ENCODE measurements at regions not wholly inside any gene's neighbourhood (a gene's known extent, or its start where the extent isn't known, plus 50 kb on each side); places are given as distances from the start of the nearest gene placed in this dataset.
A peak's percentile ranks its signal among the peaks of the same experiment; 100 is the strongest.

DNA sequence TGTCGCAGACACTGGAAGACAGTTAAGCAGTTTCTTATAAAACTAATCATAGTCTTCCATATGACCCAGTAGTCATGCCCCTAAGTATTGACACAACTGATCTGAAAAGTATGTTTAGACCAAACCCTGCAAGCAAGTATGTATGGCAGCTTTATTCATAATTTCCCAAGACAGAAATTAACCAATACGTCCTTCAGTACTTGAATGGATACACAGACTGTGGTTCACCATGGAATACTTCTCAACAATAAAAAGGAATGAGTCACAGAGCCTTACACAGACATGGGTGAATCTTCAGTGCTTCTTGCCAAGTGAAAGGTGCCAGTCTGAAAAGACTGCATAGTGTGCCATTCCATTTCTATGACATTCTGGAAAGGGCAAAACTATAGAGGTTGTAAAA lies 50.2 kb upstream of the AKR1E2 start:
- Mint-ChIP-seq H3K27me3 (ENCODE audit: insufficient read depth) (no peaks in the 10 kb centered on the region), H3K27ac (peak overlapping the region; percentile 67), H3K4me3 (peak overlapping the region; percentile 2; the same call in 1 of the 2 replicates), H3K4me1 (ENCODE audit: low read depth) (peaks cover 92% of the 10 kb centered on the region), H3K9me3 (no peaks in the 10 kb centered on the region), H3K36me3 (ENCODE audit: low read depth) (peaks cover 13% of the 10 kb centered on the region; the same call in 1 of the 2 replicates)
- TF ChIP-seq, protein P1, sequence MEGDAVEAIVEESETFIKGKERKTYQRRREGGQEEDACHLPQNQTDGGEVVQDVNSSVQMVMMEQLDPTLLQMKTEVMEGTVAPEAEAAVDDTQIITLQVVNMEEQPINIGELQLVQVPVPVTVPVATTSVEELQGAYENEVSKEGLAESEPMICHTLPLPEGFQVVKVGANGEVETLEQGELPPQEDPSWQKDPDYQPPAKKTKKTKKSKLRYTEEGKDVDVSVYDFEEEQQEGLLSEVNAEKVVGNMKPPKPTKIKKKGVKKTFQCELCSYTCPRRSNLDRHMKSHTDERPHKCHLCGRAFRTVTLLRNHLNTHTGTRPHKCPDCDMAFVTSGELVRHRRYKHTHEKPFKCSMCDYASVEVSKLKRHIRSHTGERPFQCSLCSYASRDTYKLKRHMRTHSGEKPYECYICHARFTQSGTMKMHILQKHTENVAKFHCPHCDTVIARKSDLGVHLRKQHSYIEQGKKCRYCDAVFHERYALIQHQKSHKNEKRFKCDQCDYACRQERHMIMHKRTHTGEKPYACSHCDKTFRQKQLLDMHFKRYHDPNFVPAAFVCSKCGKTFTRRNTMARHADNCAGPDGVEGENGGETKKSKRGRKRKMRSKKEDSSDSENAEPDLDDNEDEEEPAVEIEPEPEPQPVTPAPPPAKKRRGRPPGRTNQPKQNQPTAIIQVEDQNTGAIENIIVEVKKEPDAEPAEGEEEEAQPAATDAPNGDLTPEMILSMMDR (IDR thresholded peaks at IDR 0.05): no peak
- DNase-seq: peak; percentile 87

DNA sequence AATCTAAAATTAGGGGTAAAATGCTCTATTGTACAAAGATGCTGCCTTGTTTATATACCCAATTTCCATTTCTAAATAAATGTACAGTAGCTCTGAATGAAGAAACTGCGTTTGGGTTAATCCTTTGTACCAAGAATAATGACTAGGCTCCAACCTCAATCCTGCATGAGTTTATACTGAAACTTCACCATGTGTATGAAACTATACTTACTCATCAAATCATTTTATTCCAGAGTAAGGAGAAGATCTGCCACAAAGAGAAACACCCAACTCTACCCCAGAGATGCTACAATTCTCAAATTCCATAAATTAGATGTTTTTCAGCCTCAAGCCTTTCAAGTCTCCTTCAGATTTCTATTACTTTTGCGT lies 53.8 kb upstream of the AKR1E2 start:
- no peak for DNase-seq
- H3K27ac Mint-ChIP-seq: peak overlapping the region; percentile 99

GRCh38 chr10:4771554-4772201 lies 54.3 kb upstream of the AKR1E2 start:
- Mint-ChIP-seq H3K36me3 (ENCODE audit: low read depth) (peaks cover 13% of the 10 kb centered on the region; the same call in 1 of the 2 replicates), H3K9me3 (no peaks in the 10 kb centered on the region), H3K27ac (peak overlapping the region; percentile 99), H3K4me3 (peak overlapping the region; percentile 81), H3K27me3 (ENCODE audit: insufficient read depth) (no peaks in the 10 kb centered on the region), H3K4me1 (ENCODE audit: low read depth) (peaks cover 93% of the 10 kb centered on the region)
- TF ChIP-seq, protein P1 (IDR thresholded peaks at IDR 0.05): no peak
- peak; percentile 78 for DNase-seq

More for the DNA sequence above, 53.8 kb upstream of the AKR1E2 start:
- H3K27me3 Mint-ChIP-seq (ENCODE audit: insufficient read depth): no peaks in the 10 kb centered on the region
- no peaks in the 10 kb centered on the region for H3K9me3 Mint-ChIP-seq
- H3K4me1 Mint-ChIP-seq (ENCODE audit: low read depth): peaks cover 92% of the 10 kb centered on the region
- peak overlapping the region; percentile 81 for H3K4me3 Mint-ChIP-seq
- peaks cover 13% of the 10 kb centered on the region; the same call in 1 of the 2 replicates for H3K36me3 Mint-ChIP-seq (ENCODE audit: low read depth)
- TF ChIP-seq, protein P1 (IDR thresholded peaks at IDR 0.05): no peak

DNA sequence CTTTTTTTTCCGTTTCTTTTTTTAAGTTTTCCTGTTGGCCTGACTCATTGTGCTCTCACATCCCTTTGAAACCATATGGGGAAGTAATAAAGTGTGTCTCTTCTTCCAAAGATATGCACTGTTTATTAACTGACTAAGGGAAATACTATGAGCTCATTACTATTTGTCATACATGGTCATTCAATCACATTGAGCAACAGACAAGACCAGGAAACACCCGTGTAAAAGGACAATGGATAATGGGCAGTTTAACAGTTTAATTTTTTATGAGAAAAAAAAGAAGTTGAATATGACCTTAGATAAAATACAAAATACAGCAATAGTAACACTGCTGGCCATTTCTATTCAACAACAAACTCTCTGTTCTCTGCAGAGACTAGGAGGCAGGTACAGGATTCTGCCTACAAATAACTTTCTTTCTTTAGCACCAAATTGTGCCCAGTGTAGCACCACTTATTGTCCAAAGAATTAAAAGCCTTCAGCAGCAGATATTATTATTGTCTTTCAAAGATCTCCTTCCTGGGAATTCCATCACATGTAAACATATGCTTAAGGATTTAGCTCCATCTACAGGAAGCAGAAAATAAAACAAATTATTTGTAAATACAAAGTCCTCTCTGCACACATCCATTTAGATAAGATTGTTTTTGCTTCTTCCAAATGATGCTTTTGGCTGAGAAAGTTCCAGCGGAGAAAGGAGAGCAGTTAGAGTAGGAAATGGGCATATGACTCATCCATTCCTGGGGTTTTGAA lies 55.0 kb upstream of the AKR1E2 start:
- Mint-ChIP-seq H3K4me1 (ENCODE audit: low read depth) (peaks cover 94% of the 10 kb centered on the region), H3K27me3 (ENCODE audit: insufficient read depth) (no peaks in the 10 kb centered on the region), H3K27ac (peak overlapping the region; percentile 99), H3K36me3 (ENCODE audit: low read depth) (peaks cover 13% of the 10 kb centered on the region; the same call in 1 of the 2 replicates), H3K9me3 (no peaks in the 10 kb centered on the region), H3K4me3 (peak overlapping the region; percentile 81)
- TF ChIP-seq, protein P1 (IDR thresholded peaks at IDR 0.05): peak; percentile 72
- peak; percentile 97 for DNase-seq

GRCh38 chr10:4768416-4768815 lies 57.6 kb upstream of the AKR1E2 start:
- Mint-ChIP-seq H3K4me3 (no peak overlapping the region), H3K4me1 (ENCODE audit: low read depth) (peaks cover 95% of the 10 kb centered on the region), H3K27me3 (ENCODE audit: insufficient read depth) (no peaks in the 10 kb centered on the region), H3K27ac (peak overlapping the region; percentile 89), H3K36me3 (ENCODE audit: low read depth) (peaks cover 3% of the 10 kb centered on the region; the same call in 1 of the 2 replicates), H3K9me3 (no peaks in the 10 kb centered on the region)
- DNase-seq: no peak
- TF ChIP-seq, protein P1 (IDR thresholded peaks at IDR 0.05): no peak

Measured in HFFc6 (cell line).